ENCODE measurements at regions not wholly inside any gene's neighbourhood (a gene's known extent, or its start where the extent isn't known, plus 50 kb on each side); places are given as distances from the start of the nearest gene placed in this dataset.
A peak's percentile ranks its signal among the peaks of the same experiment; 100 is the strongest.

GRCh38 chr2:219897456-219897855, 270.0 kb downstream of the SLC4A3 start:
- peaks cover 2% of the 10 kb centered on the region; the same call in 1 of the 2 replicates for H3K9me3 ChIP-seq (ENCODE audit: control insufficient read depth, insufficient read depth, low read depth, low read length)
- no peak overlapping the region for H3K9ac ChIP-seq (ENCODE audit: low read length)
- no peak overlapping the region for H3K4me3 ChIP-seq (ENCODE audit: low read depth, low read length)
- H3K36me3 ChIP-seq (ENCODE audit: control insufficient read depth, insufficient read depth, low read length) = no peaks in the 10 kb centered on the region
- peaks cover 5% of the 10 kb centered on the region for H3K4me1 ChIP-seq (ENCODE audit: control insufficient read depth, insufficient read depth, low read length)
- no peak overlapping the region for H3K27ac ChIP-seq (ENCODE audit: low read depth, low read length)
- H3K27me3 ChIP-seq (ENCODE audit: control insufficient read depth, insufficient read depth, low read length) = no peaks in the 10 kb centered on the region

- no peak overlapping the region for H3K9ac ChIP-seq (ENCODE audit: low read length)
- H3K27me3 ChIP-seq (ENCODE audit: control insufficient read depth, insufficient read depth, low read length) = no peaks in the 10 kb centered on the region
- H3K27ac ChIP-seq (ENCODE audit: low read depth, low read length) = no peak overlapping the region
- no peak overlapping the region for H3K4me3 ChIP-seq (ENCODE audit: low read depth, low read length)
- no peaks in the 10 kb centered on the region for H3K36me3 ChIP-seq (ENCODE audit: control insufficient read depth, insufficient read depth, low read length)
- H3K9me3 ChIP-seq (ENCODE audit: control insufficient read depth, insufficient read depth, low read depth, low read length) = peaks cover 2% of the 10 kb centered on the region; the same call in 1 of the 2 replicates
- peaks cover 15% of the 10 kb centered on the region for H3K4me1 ChIP-seq (ENCODE audit: control insufficient read depth, insufficient read depth, low read length)
These were observed 273.7 kb downstream of the SLC4A3 start for GRCh38 chr2:219901155-219901554.

GRCh38 chr2:219902891-219903552, 275.6 kb downstream of the SLC4A3 start:
- Histone ChIP-seq H3K36me3 (ENCODE audit: control insufficient read depth, insufficient read depth, low read length) (no peaks in the 10 kb centered on the region), H3K4me1 (ENCODE audit: control insufficient read depth, insufficient read depth, low read length) (peaks cover 13% of the 10 kb centered on the region), H3K4me3 (ENCODE audit: low read depth, low read length) (no peak overlapping the region), H3K9ac (ENCODE audit: low read length) (peak overlapping the region; percentile 13), H3K27me3 (ENCODE audit: control insufficient read depth, insufficient read depth, low read length) (no peaks in the 10 kb centered on the region), H3K27ac (ENCODE audit: low read depth, low read length) (no peak overlapping the region), H3K9me3 (ENCODE audit: control insufficient read depth, insufficient read depth, low read depth, low read length) (peaks cover 2% of the 10 kb centered on the region; the same call in 1 of the 2 replicates)

- H3K27me3 ChIP-seq (ENCODE audit: control insufficient read depth, insufficient read depth, low read length) = no peaks in the 10 kb centered on the region
- no peaks in the 10 kb centered on the region for H3K9me3 ChIP-seq (ENCODE audit: control insufficient read depth, insufficient read depth, low read depth, low read length)
- peaks cover 13% of the 10 kb centered on the region for H3K4me1 ChIP-seq (ENCODE audit: control insufficient read depth, insufficient read depth, low read length)
- H3K27ac ChIP-seq (ENCODE audit: low read depth, low read length) = no peak overlapping the region
- no peaks in the 10 kb centered on the region for H3K36me3 ChIP-seq (ENCODE audit: control insufficient read depth, insufficient read depth, low read length)
- no peak overlapping the region for H3K9ac ChIP-seq (ENCODE audit: low read length)
- H3K4me3 ChIP-seq (ENCODE audit: low read depth, low read length) = no peak overlapping the region
These were observed 278.2 kb downstream of the SLC4A3 start for GRCh38 chr2:219905640-219906039.

DNA sequence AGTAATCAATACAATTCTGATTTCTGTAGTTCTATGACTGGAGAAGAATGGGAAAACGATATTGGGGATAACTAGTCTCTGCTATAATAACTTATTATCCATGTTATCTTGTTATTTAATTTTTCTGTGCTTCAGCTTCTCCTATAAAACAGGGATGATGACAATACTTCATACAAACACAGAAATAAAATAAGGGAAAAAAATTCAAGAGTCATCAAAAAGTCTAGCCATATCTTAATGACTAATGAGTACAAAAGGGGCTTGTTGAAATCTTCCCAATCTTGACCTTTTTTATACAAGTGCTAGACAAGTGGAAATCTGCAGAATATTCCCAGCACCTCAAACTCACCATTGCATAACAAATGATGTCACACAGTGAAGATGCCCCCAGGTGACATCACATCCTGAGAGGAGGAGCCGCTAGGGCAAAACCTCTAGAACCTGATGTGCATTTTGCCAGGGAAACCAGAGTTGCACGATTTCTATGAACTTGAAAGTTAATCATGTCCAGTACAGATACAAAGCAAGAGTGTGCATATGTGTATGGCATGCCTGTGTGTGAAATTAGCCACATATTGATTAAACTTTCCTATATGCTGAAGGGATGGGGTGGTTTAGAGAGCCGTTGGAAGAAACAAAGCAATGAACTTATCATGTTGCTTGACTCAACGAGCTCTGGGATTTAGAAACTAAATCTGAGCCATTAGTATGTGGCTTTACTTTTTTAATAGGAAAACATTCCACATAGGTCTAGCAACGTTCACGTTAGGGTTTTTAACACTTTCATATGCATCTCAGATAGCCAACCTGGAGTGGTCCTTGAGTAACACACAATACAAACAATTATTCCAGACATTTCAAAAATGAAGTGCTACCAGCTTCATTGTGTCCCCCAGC, 278.9 kb downstream of the SLC4A3 start:
- no peak overlapping the region for H3K9ac ChIP-seq (ENCODE audit: low read length)
- H3K27me3 ChIP-seq (ENCODE audit: control insufficient read depth, insufficient read depth, low read length) = no peaks in the 10 kb centered on the region
- no peaks in the 10 kb centered on the region for H3K9me3 ChIP-seq (ENCODE audit: control insufficient read depth, insufficient read depth, low read depth, low read length)
- H3K4me1 ChIP-seq (ENCODE audit: control insufficient read depth, insufficient read depth, low read length) = peaks cover 13% of the 10 kb centered on the region
- H3K27ac ChIP-seq (ENCODE audit: low read depth, low read length) = no peak overlapping the region
- H3K4me3 ChIP-seq (ENCODE audit: low read depth, low read length) = no peak overlapping the region
- H3K36me3 ChIP-seq (ENCODE audit: control insufficient read depth, insufficient read depth, low read length) = no peaks in the 10 kb centered on the region

GRCh38 chr2:219907011-219907365, 279.6 kb downstream of the SLC4A3 start:
- Histone ChIP-seq H3K4me3 (ENCODE audit: low read depth, low read length) (no peak overlapping the region), H3K9me3 (ENCODE audit: control insufficient read depth, insufficient read depth, low read depth, low read length) (no peaks in the 10 kb centered on the region), H3K9ac (ENCODE audit: low read length) (no peak overlapping the region), H3K27ac (ENCODE audit: low read depth, low read length) (no peak overlapping the region), H3K4me1 (ENCODE audit: control insufficient read depth, insufficient read depth, low read length) (peaks cover 13% of the 10 kb centered on the region), H3K27me3 (ENCODE audit: control insufficient read depth, insufficient read depth, low read length) (no peaks in the 10 kb centered on the region), H3K36me3 (ENCODE audit: control insufficient read depth, insufficient read depth, low read length) (no peaks in the 10 kb centered on the region)

DNA sequence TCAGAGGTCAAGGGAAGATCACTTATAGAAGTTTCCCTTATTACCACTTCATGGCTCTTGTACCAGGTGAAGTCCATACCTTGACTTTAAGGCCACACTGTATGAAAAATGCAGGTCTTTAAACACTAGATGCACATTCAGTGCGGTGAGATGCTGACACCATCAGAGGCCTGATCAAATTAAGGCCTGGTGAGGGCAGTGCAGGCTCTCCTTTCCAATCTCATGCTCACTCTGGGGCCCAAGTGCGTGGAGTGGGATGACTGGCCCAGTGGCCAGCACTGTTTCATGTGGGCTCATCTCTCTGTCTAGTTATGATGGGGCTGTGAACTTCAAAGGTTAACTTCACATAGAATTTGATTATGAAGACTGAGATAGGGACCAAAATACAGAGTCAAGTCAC, 281.1 kb downstream of the SLC4A3 start:
- Histone ChIP-seq H3K27me3 (ENCODE audit: control insufficient read depth, insufficient read depth, low read length) (no peaks in the 10 kb centered on the region), H3K9ac (ENCODE audit: low read length) (no peak overlapping the region), H3K36me3 (ENCODE audit: control insufficient read depth, insufficient read depth, low read length) (no peaks in the 10 kb centered on the region), H3K27ac (ENCODE audit: low read depth, low read length) (no peak overlapping the region), H3K4me1 (ENCODE audit: control insufficient read depth, insufficient read depth, low read length) (0 out of 2 replicates have a peak, but pooled peaks cover 3% of the 10 kb centered on the region), H3K9me3 (ENCODE audit: control insufficient read depth, insufficient read depth, low read depth, low read length) (no peaks in the 10 kb centered on the region), H3K4me3 (ENCODE audit: low read depth, low read length) (no peak overlapping the region)

DNA sequence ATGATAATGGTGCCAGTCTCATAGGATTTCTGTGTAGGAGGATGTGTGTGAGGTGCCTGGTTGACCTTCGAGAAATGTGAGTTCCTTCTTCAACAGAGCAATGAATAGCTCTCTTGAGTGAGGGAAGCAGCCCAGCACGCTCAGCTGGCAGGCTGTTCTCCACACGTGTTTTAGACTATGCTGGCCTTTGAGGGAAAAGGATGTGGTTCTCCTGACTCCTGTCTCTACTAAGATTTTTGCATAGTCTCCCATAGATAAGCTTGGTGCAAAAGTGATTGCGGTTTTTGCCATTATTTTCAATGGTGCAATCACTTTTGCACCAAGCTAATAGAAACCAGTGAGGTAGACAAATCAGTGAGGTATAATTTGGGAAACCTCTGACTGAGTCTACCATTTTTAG, 284.1 kb downstream of the SLC4A3 start:
- H3K9ac ChIP-seq (ENCODE audit: low read length) = no peak overlapping the region

DNA sequence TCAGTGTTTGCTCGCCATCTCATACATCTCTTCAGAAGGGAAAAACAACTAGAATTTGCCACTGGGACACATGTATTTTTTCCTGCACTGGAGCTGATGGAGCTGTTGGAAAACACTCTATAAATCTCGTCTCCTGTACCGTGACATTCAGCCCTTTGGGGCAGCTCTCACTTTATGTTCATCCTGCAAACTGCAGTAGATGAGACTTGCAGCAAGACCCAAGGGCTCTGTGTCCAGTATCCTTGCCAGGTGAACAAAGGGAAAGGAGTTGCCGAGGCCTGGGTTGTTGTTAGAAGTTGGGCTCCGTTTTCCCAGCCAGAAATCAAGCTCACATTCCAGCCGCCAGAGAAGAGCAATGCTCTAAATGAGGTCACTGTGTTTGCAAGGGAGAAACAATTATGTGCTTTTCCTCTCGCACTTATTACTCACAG, 285.1 kb downstream of the SLC4A3 start:
- H3K4me3 ChIP-seq (ENCODE audit: low read depth, low read length) = no peak overlapping the region
- no peak overlapping the region for H3K27ac ChIP-seq (ENCODE audit: low read depth, low read length)
- H3K9ac ChIP-seq (ENCODE audit: low read length) = no peak overlapping the region
- no peaks in the 10 kb centered on the region for H3K36me3 ChIP-seq (ENCODE audit: control insufficient read depth, insufficient read depth, low read length)
- no peaks in the 10 kb centered on the region for H3K9me3 ChIP-seq (ENCODE audit: control insufficient read depth, insufficient read depth, low read depth, low read length)
- peaks cover 7% of the 10 kb centered on the region; the same call in 1 of the 2 replicates for H3K4me1 ChIP-seq (ENCODE audit: control insufficient read depth, insufficient read depth, low read length)
- no peaks in the 10 kb centered on the region for H3K27me3 ChIP-seq (ENCODE audit: control insufficient read depth, insufficient read depth, low read length)

More for the DNA sequence above, 284.1 kb downstream of the SLC4A3 start:
- Histone ChIP-seq H3K27me3 (ENCODE audit: control insufficient read depth, insufficient read depth, low read length) (no peaks in the 10 kb centered on the region), H3K27ac (ENCODE audit: low read depth, low read length) (no peak overlapping the region), H3K4me3 (ENCODE audit: low read depth, low read length) (no peak overlapping the region), H3K9me3 (ENCODE audit: control insufficient read depth, insufficient read depth, low read depth, low read length) (no peaks in the 10 kb centered on the region), H3K4me1 (ENCODE audit: control insufficient read depth, insufficient read depth, low read length) (peaks cover 5% of the 10 kb centered on the region; the same call in 1 of the 2 replicates), H3K36me3 (ENCODE audit: control insufficient read depth, insufficient read depth, low read length) (no peaks in the 10 kb centered on the region)

- Histone ChIP-seq H3K9me3 (ENCODE audit: control insufficient read depth, insufficient read depth, low read depth, low read length) (no peaks in the 10 kb centered on the region), H3K27ac (ENCODE audit: low read depth, low read length) (no peak overlapping the region), H3K4me3 (ENCODE audit: low read depth, low read length) (no peak overlapping the region), H3K27me3 (ENCODE audit: control insufficient read depth, insufficient read depth, low read length) (no peaks in the 10 kb centered on the region), H3K4me1 (ENCODE audit: control insufficient read depth, insufficient read depth, low read length) (peaks cover 7% of the 10 kb centered on the region; the same call in 1 of the 2 replicates), H3K36me3 (ENCODE audit: control insufficient read depth, insufficient read depth, low read length) (no peaks in the 10 kb centered on the region), H3K9ac (ENCODE audit: low read length) (no peak overlapping the region)
These were observed 287.1 kb downstream of the SLC4A3 start for GRCh38 chr2:219914577-219914976.

GRCh38 chr2:219916281-219916680, 288.9 kb downstream of the SLC4A3 start:
- H3K36me3 ChIP-seq (ENCODE audit: control insufficient read depth, insufficient read depth, low read length) = no peaks in the 10 kb centered on the region
- no peaks in the 10 kb centered on the region for H3K9me3 ChIP-seq (ENCODE audit: control insufficient read depth, insufficient read depth, low read depth, low read length)
- H3K4me3 ChIP-seq (ENCODE audit: low read depth, low read length) = no peak overlapping the region
- no peak overlapping the region for H3K27ac ChIP-seq (ENCODE audit: low read depth, low read length)
- H3K4me1 ChIP-seq (ENCODE audit: control insufficient read depth, insufficient read depth, low read length) = peaks cover 7% of the 10 kb centered on the region; the same call in 1 of the 2 replicates
- no peak overlapping the region for H3K9ac ChIP-seq (ENCODE audit: low read length)
- no peaks in the 10 kb centered on the region for H3K27me3 ChIP-seq (ENCODE audit: control insufficient read depth, insufficient read depth, low read length)

Data from HUES6 (cell line).